OCI-LY7 (cell line): ENCODE measurements at regions not wholly inside any gene's neighbourhood (a gene's known extent, or its start where the extent isn't known, plus 50 kb on each side); places are given as distances from the start of the nearest gene placed in this dataset.

Experiments used
- BruUV-seq: library from RNA; stranded (reverse); fragments of 400-500 nt; replicated peaks from 2 replicates; lab custom pipeline; 2021; lab: Mats Ljungman, UMichigan
- CTCF ChIA-PET: fragments of 300-600 bp; sonication (Branson Sonifier 250); formaldehyde crosslinking; loops from one replicate; lab custom pipeline; 2022; ENCODE audit warnings: antibody characterized with exemption; ENCODE audit not compliant: unreplicated experiment; lab: Charles Lee
- POLR2A ChIA-PET: fragments of 300-600 bp; sonication (Branson Sonifier 250); formaldehyde crosslinking; loops from one replicate; lab custom pipeline; 2022; ENCODE audit warnings: antibody characterized with exemption; lab: Charles Lee
- DNase-seq: peaks from one replicate; pipeline ENCODE4 v3.0.0-alpha.2; 2015; ENCODE audit warnings: low spot score
- H2AFZ ChIP-seq: fragments of 200-600 bp; sonication (generic), shearing (Covaris generic); 2 replicates; pipeline ENCODE4 v1.6.1; 2014; ENCODE audit warnings: mild to moderate bottlenecking, antibody characterized with exemption, low read length, moderate library complexity
- H3K27ac ChIP-seq: fragments of 200-600 bp; sonication (generic); 2 replicates; pipeline ENCODE4 v1.5.1; 2014; ENCODE audit warnings: mixed run types, low read depth, mild to moderate bottlenecking, moderate library complexity, low read length, inconsistent platforms; ENCODE audit not compliant: poor library complexity, severe bottlenecking
- H3K36me3 ChIP-seq: fragments of 200-600 bp; sonication (generic); 2 replicates; pipeline ENCODE4 v1.6.1; 2014; ENCODE audit warnings: mild to moderate bottlenecking, antibody characterized with exemption, low read length, moderate library complexity, mixed read lengths; ENCODE audit not compliant: insufficient read depth
- H3K4me1 ChIP-seq: fragments of 200-600 bp; sonication (generic); 2 replicates; pipeline ENCODE4 v1.5.1; 2014; ENCODE audit warnings: mild to moderate bottlenecking, low read length; ENCODE audit not compliant: insufficient read depth, poor library complexity, severe bottlenecking
- H3K4me2 ChIP-seq: fragments of 200-600 bp; sonication (generic); 2 replicates; pipeline ENCODE4 v1.6.1; 2014; ENCODE audit warnings: mild to moderate bottlenecking, low read length
- H3K4me3 ChIP-seq: fragments of 200-600 bp; sonication (generic); 2 replicates; pipeline ENCODE4 v1.5.1; 2014; ENCODE audit warnings: mild to moderate bottlenecking, low read depth, low read length; ENCODE audit not compliant: poor library complexity, severe bottlenecking
- H3K79me2 ChIP-seq: fragments of 200-600 bp; sonication (generic); 2 replicates; pipeline ENCODE4 v1.6.1; 2016; ENCODE audit warnings: low read depth, mild to moderate bottlenecking, low read length, moderate library complexity, mixed read lengths; ENCODE audit not compliant: insufficient read depth
- H3K9me2 ChIP-seq: fragments of 200-600 bp; sonication (generic); 2 replicates; pipeline ENCODE4 v1.6.1; 2016; ENCODE audit warnings: mild to moderate bottlenecking, low read length, mixed read lengths; ENCODE audit not compliant: insufficient read depth
- H3K9me3 ChIP-seq: fragments of 200-600 bp; sonication (generic); 2 replicates; pipeline ENCODE4 v1.6.1; 2014; ENCODE audit warnings: mild to moderate bottlenecking, mixed run types, low read length, mixed read lengths
- H4K20me1 ChIP-seq: fragments of 200-600 bp; sonication (generic); 2 replicates; pipeline ENCODE4 v1.6.1; 2014; ENCODE audit warnings: mild to moderate bottlenecking, antibody characterized with exemption, low read length, moderate library complexity, mixed read lengths; ENCODE audit not compliant: insufficient read depth
- EZH2phosphoT487 ChIP-seq: fragments of 200-600 bp; sonication (generic); IDR thresholded peaks from 2 replicates; pipeline ENCODE4 v1.6.1; 2018; ENCODE audit warnings: low read depth, borderline replicate concordance, mild to moderate bottlenecking, mixed run types, antibody characterized with exemption, low read length, moderate library complexity, mixed read lengths
- intact Hi-C: fragments of 100-400 bp; cut with micrococcal nuclease; formaldehyde crosslinking; loops from one replicate; pipeline ENCODE4 v1.10.0; 2022; ENCODE audit not compliant: unreplicated experiment
- TF ChIP-seq, protein P1 (sequence below): fragments of 200-600 bp; sonication (generic); conservative IDR thresholded peaks from 2 replicates; pipeline ENCODE4 v1.5.1; 2014; ENCODE audit warnings: mild to moderate bottlenecking, antibody characterized with exemption, low read length, moderate library complexity, mixed read lengths

DNA sequence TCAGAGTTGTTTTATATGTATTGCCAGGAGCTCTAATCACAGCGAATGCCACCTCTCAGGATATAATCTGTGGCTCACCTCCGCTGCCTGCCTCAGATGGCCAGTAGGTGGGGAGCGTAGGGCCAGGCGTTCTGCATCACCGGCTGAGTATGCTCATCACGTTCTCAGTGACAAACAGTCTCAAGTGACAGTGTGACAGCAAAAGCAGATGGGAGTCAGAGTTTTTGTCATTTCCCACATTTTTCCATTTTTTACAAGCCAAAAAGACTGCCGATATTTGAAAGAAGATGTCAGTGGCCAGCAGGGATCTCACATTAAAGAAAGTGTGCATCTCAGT lies 208.7 kb downstream of the ALDH8A1 start:
- H2AFZ ChIP-seq = no peak overlapping the region
- BruUV-seq = no TSS peak
- no peak overlapping the region for H3K27ac ChIP-seq
- no peak overlapping the region for H3K4me2 ChIP-seq
- H3K4me1 ChIP-seq = no peaks in the 10 kb centered on the region
- H3K4me3 ChIP-seq = no peak overlapping the region
- intact Hi-C loops = no loop called here
- H3K9me2 ChIP-seq = no peaks in the 10 kb centered on the region
- no peak for TF ChIP-seq EZH2phosphoT487
- TF ChIP-seq, protein P1, sequence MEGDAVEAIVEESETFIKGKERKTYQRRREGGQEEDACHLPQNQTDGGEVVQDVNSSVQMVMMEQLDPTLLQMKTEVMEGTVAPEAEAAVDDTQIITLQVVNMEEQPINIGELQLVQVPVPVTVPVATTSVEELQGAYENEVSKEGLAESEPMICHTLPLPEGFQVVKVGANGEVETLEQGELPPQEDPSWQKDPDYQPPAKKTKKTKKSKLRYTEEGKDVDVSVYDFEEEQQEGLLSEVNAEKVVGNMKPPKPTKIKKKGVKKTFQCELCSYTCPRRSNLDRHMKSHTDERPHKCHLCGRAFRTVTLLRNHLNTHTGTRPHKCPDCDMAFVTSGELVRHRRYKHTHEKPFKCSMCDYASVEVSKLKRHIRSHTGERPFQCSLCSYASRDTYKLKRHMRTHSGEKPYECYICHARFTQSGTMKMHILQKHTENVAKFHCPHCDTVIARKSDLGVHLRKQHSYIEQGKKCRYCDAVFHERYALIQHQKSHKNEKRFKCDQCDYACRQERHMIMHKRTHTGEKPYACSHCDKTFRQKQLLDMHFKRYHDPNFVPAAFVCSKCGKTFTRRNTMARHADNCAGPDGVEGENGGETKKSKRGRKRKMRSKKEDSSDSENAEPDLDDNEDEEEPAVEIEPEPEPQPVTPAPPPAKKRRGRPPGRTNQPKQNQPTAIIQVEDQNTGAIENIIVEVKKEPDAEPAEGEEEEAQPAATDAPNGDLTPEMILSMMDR = peak; percentile 46
- H3K36me3 ChIP-seq = no peaks in the 10 kb centered on the region
- ChIA-PET CTCF (no interaction called here), POLR2A (interaction anchor here (0.8 to 1.4 kb wide), 2 partner anchors 13 to 109 kb away, joined by 3 to 4 read pairs; no protein-coding TSS in a partner anchor)
- H4K20me1 ChIP-seq = no peaks in the 10 kb centered on the region
- H3K9me3 ChIP-seq = no peaks in the 10 kb centered on the region
- H3K79me2 ChIP-seq = no peaks in the 10 kb centered on the region
- peak; percentile 9 for DNase-seq

DNA sequence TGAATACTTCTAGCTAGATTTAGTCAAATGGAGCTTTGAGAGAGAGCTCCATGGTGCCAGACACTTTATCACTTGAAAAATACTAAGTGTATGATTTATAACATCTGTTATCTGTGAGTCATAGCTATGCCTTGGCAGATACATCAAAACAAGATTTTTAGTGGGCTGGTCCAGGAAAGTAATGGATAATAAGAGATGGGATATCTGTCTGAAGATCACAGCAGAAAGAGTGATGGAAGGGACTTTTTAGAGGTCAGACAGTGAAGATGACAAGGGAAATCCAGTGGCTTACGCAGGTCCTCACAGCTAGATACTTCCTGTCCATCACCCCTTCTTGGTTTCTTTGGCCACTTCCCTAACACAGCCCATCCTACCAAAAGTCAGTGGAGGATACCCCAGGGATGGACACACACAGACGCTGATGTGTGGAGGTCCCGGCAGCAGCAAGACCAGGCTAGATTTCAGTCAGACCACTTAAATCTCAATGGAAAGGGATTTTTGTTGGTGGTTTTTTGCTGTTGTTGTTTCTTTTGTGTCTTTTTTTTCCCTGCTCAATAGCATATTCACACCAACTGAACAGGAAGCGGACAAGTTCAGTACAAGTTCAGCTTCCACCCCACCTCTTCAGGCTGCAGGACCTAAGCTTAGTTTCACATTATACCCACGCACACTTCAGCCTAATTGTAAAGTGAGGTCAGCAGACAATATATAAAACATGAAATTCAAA lies 209.3 kb downstream of the ALDH8A1 start:
- Histone ChIP-seq H3K4me2 (no peak overlapping the region), H3K9me2 (no peaks in the 10 kb centered on the region), H3K4me3 (no peak overlapping the region), H2AFZ (no peak overlapping the region), H4K20me1 (no peaks in the 10 kb centered on the region), H3K79me2 (no peaks in the 10 kb centered on the region), H3K36me3 (no peaks in the 10 kb centered on the region), H3K9me3 (no peaks in the 10 kb centered on the region), H3K4me1 (no peaks in the 10 kb centered on the region), H3K27ac (no peak overlapping the region)
- POLR2A ChIA-PET = interaction anchor here (0.7 to 1.4 kb wide), 3 partner anchors 10 to 83 kb away, joined by 3 to 4 read pairs (median 3); no protein-coding TSS in a partner anchor
- CTCF ChIA-PET = no interaction called here
- TF ChIP-seq EZH2phosphoT487 = no peak
- TF ChIP-seq, protein P1 = no peak
- BruUV-seq = no TSS peak
- intact Hi-C loops = no loop called here
- no peak for DNase-seq

DNA sequence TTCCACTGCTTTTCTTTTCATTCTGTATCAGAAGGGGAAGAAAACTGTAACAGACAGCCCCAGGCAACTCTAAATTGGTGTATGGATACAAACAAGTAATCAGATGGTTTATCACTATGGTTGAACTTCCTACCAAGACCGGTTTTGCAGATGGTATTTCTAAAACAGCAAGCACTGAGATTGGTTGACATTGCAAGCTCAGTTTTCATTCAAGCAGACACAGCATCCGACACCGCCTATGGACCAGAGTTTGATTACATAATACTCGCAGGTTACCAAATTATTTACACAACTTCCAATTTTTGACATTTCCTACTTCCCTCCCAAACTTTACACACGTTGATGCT lies 209.9 kb downstream of the ALDH8A1 start:
- Histone ChIP-seq H3K4me1 (no peaks in the 10 kb centered on the region), H3K4me3 (no peak overlapping the region), H3K36me3 (no peaks in the 10 kb centered on the region), H3K4me2 (no peak overlapping the region), H4K20me1 (no peaks in the 10 kb centered on the region), H2AFZ (no peak overlapping the region), H3K9me3 (no peaks in the 10 kb centered on the region), H3K9me2 (no peaks in the 10 kb centered on the region), H3K79me2 (no peaks in the 10 kb centered on the region), H3K27ac (no peak overlapping the region)
- ChIA-PET POLR2A (interaction anchor here (0.7 to 1.4 kb wide), 3 partner anchors 9 to 82 kb away, joined by 3 to 4 read pairs (median 3); no protein-coding TSS in a partner anchor), CTCF (no interaction called here)
- BruUV-seq = no TSS peak
- TF ChIP-seq, protein P1 = no peak
- TF ChIP-seq EZH2phosphoT487 = no peak
- intact Hi-C loops = no loop called here
- no peak for DNase-seq
